CD14-positive monocyte (primary cell): ENCODE measurements at regions not wholly inside any gene's neighbourhood (a gene's known extent, or its start where the extent isn't known, plus 50 kb on each side); places are given as distances from the start of the nearest gene placed in this dataset.

Experiments
- DNase-seq, 3 donors: peaks; one replicate each; pipeline ENCODE4 v3.0.0-alpha.2; 2011 to 2022
- H2AFZ ChIP-seq: 2 replicates; pipeline ENCODE4 v1.6.0; 2012; ENCODE audit warnings: mild to moderate bottlenecking, low read depth, low read length, inconsistent platforms; ENCODE audit not compliant: insufficient read depth, poor library complexity, severe bottlenecking
- H3K27ac ChIP-seq, 2 donors: 1 replicate in 1 of 2; 2 replicates in 1 of 2; pipeline ENCODE4 v1.5.1; 2012 to 2013; ENCODE audit warnings: low read length in 2 of 2, control low read depth in 1 of 2, inconsistent platforms in 1 of 2, low read depth in 1 of 2, mild to moderate bottlenecking in 1 of 2
- H3K27me3 ChIP-seq, 2 donors: one replicate each; pipeline versions ENCODE4 v1.6.0 to v1.6.1; 2011 to 2013; ENCODE audit warnings: low read length in 2 of 2; ENCODE audit not compliant: control insufficient read depth in 2 of 2, insufficient read depth in 2 of 2
- H3K36me3 ChIP-seq, 2 donors: replicated peaks in 1 of 2; 1 replicate in 1 of 2; 2 replicates in 1 of 2; pipeline versions ENCODE4 v1.5.1 to v1.6.1; 2012 to 2013; ENCODE audit warnings: low read length in 2 of 2, control low read depth in 1 of 2, inconsistent platforms in 1 of 2, mild to moderate bottlenecking in 1 of 2; ENCODE audit not compliant: insufficient read depth in 2 of 2, control insufficient read depth in 1 of 2
- H3K4me1 ChIP-seq, 2 donors: 1 replicate in 1 of 2; 2 replicates in 1 of 2; pipeline versions ENCODE4 v1.5.1 to v1.6.1; 2012 to 2013; ENCODE audit warnings: low read length in 2 of 2, control low read depth in 1 of 2, inconsistent platforms in 1 of 2, mild to moderate bottlenecking in 1 of 2, moderate library complexity in 1 of 2; ENCODE audit not compliant: insufficient read depth in 2 of 2, control insufficient read depth in 1 of 2
- H3K4me2 ChIP-seq: replicated peaks from 2 replicates; pipeline ENCODE3; 2012; ENCODE audit warnings: low read length, moderate library complexity, mild to moderate bottlenecking; ENCODE audit not compliant: poor library complexity, severe bottlenecking; ENCODE audit errors: extremely low read depth
- H3K4me3 ChIP-seq, 3 experiments: fragments of 200-600 bp in 1 of 3; sonication (generic) in 1 of 3; replicated peaks in 1 of 3; 1 replicate in 2 of 3; 2 replicates in 1 of 3; pipeline ENCODE4 v1.5.1; 2011 to 2013; ENCODE audit warnings: low read length in 3 of 3, mild to moderate bottlenecking in 3 of 3, control low read depth in 2 of 3, low read depth in 2 of 3, inconsistent platforms in 1 of 3, moderate library complexity in 1 of 3
- H3K79me2 ChIP-seq: 2 replicates; pipeline ENCODE4 v1.6.0; 2012; ENCODE audit warnings: mild to moderate bottlenecking, control low read depth, inconsistent platforms, low read length, moderate library complexity; ENCODE audit not compliant: insufficient read depth
- H3K9ac ChIP-seq: 2 replicates; pipeline ENCODE4 v1.6.0; 2017; ENCODE audit warnings: low read length, mild to moderate bottlenecking; ENCODE audit not compliant: insufficient read depth, poor library complexity, severe bottlenecking
- H3K9me3 ChIP-seq, 2 donors: replicated peaks in 1 of 2; 1 replicate in 1 of 2; 2 replicates in 1 of 2; pipeline versions ENCODE4 v1.5.1 to v1.6.1; 2012 to 2013; ENCODE audit warnings: low read length in 2 of 2, control low read depth in 1 of 2; ENCODE audit not compliant: control insufficient read depth in 1 of 2, insufficient read depth in 1 of 2
- H4K20me1 ChIP-seq: 2 replicates; pipeline ENCODE4 v1.6.0; 2012; ENCODE audit warnings: mild to moderate bottlenecking, low read length, control low read depth, moderate library complexity; ENCODE audit not compliant: insufficient read depth
- H3K27ac Mint-ChIP-seq, 7 donors: one replicate each; pipeline ENCODE4 v1.8.0; 2020; ENCODE audit warnings: mild to moderate bottlenecking in 7 of 7, mixed read lengths in 7 of 7, moderate library complexity in 6 of 7, inconsistent platforms in 2 of 7
- H3K27me3 Mint-ChIP-seq, 3 donors: one replicate each; pipeline ENCODE4 v1.8.0; 2021 to 2022; ENCODE audit warnings: low read depth in 3 of 3, mild to moderate bottlenecking in 3 of 3, mixed read lengths in 3 of 3, moderate library complexity in 3 of 3, inconsistent platforms in 1 of 3
- H3K36me3 Mint-ChIP-seq, 2 donors: one replicate each; pipeline ENCODE4 v1.8.0; 2020; ENCODE audit warnings: mixed read lengths in 2 of 2, inconsistent platforms in 1 of 2, mild to moderate bottlenecking in 1 of 2
- H3K4me1 Mint-ChIP-seq: one replicate; pipeline ENCODE4 v1.8.0; 2020; ENCODE audit warnings: mild to moderate bottlenecking, mixed read lengths
- H3K4me3 Mint-ChIP-seq, 2 donors: one replicate each; pipeline ENCODE4 v1.8.0; 2020; ENCODE audit warnings: mild to moderate bottlenecking in 2 of 2, mixed read lengths in 2 of 2, moderate library complexity in 1 of 2
- H3K9me3 Mint-ChIP-seq, 7 donors: one replicate each; pipeline ENCODE4 v1.8.0; 2020 to 2022; ENCODE audit warnings: mixed read lengths in 7 of 7, mild to moderate bottlenecking in 6 of 7, moderate library complexity in 6 of 7, inconsistent platforms in 2 of 7
- CTCF ChIP-seq: fragments of 200-600 bp; IDR thresholded peaks from one replicate; pipeline ENCODE4 v1.8.0; 2022; ENCODE audit warnings: antibody characterized with exemption, mild to moderate bottlenecking
- WGBS: methylation state at CpG from one replicate; pipeline ENCODE4 v1.1.5; 2013; ENCODE audit warnings: missing lambda C conversion rate; ENCODE audit not compliant: insufficient coverage; 5-methylcytosine and 5-hydroxymethylcytosine counted together
- intact Hi-C, 2 donors: fragments of 100-400 bp; cut with micrococcal nuclease; formaldehyde crosslinking; loops; one replicate each; pipeline versions ENCODE4 v1.15.0 to v1.15.1; 2023

GRCh38 chr2:219724628-219725027, 97.2 kb downstream of the SLC4A3 start:
- peaks cover 0 to 14% of the 10 kb centered on the region in 2 donors for H3K4me1 ChIP-seq
- no peaks in the 10 kb centered on the region for H3K79me2 ChIP-seq
- no peaks in the 10 kb centered on the region for H3K9me3 ChIP-seq
- no peak for DNase-seq
- H3K4me3 ChIP-seq = no peak overlapping the region
- H4K20me1 ChIP-seq = no peaks in the 10 kb centered on the region
- no CpG with 5 or more reads among the region's 1 CpG for WGBS
- no peaks in the 10 kb centered on the region for H3K27me3 ChIP-seq
- Mint-ChIP-seq H3K4me3 (no peak overlapping the region), H3K36me3 (no peaks in the 10 kb centered on the region), H3K4me1 (peaks cover 8% of the 10 kb centered on the region), H3K27ac (no peak overlapping the region), H3K9me3 (peaks cover 0 to 5% (median 0%) of the 10 kb centered on the region in 7 donors), H3K27me3 (peaks cover 4 to 11% (median 6%) of the 10 kb centered on the region in 3 donors)
- no peak overlapping the region for H3K9ac ChIP-seq
- no peak overlapping the region for H3K4me2 ChIP-seq
- TF ChIP-seq CTCF = no peak
- no peaks in the 10 kb centered on the region for H3K36me3 ChIP-seq
- peak overlapping the region; percentile 37 for H2AFZ ChIP-seq
- intact Hi-C loops = no loop called here
- H3K27ac ChIP-seq = no peak overlapping the region

DNA sequence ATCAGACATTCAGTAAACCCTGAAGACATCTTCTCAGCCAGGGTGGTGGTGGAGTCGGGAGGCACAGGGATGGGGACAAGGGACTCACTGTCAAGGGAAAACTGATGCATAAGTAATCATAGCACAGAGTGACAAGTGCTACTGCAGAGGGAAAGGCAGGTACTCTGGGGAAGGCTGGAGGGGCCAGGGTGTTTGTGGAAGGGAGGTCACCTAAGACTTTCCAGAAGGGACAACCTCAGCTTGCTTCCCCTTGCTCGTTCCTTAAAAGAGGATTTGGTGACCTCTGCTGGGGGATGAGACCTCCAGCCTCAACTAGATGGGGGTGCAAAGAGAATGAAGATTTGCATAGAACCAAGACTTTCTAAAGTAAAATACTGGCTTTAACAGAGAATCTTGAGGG, 99.5 kb downstream of the SLC4A3 start:
- no CpG with 5 or more reads among the region's 2 CpGs for WGBS
- Mint-ChIP-seq H3K4me1 (peaks cover 8% of the 10 kb centered on the region), H3K36me3 (no peaks in the 10 kb centered on the region), H3K4me3 (no peak overlapping the region), H3K27me3 (peaks cover 4 to 14% (median 10%) of the 10 kb centered on the region in 3 donors), H3K27ac (no peak overlapping the region), H3K9me3 (peaks cover 0 to 2% (median 0%) of the 10 kb centered on the region in 7 donors)
- no peaks in the 10 kb centered on the region for H3K27me3 ChIP-seq
- peaks cover 0 to 14% of the 10 kb centered on the region in 2 donors for H3K4me1 ChIP-seq
- no peak for DNase-seq
- H3K36me3 ChIP-seq = no peaks in the 10 kb centered on the region
- no peak overlapping the region for H3K9ac ChIP-seq
- intact Hi-C loops = no loop called here
- no peak overlapping the region for H3K27ac ChIP-seq
- no peak overlapping the region for H3K4me2 ChIP-seq
- H3K4me3 ChIP-seq = no peak overlapping the region
- H2AFZ ChIP-seq = no peak overlapping the region
- H4K20me1 ChIP-seq = no peaks in the 10 kb centered on the region
- H3K9me3 ChIP-seq = no peaks in the 10 kb centered on the region
- TF ChIP-seq CTCF = no peak
- no peaks in the 10 kb centered on the region for H3K79me2 ChIP-seq
